ENCODE measurements at regions not wholly inside any gene's neighbourhood (a gene's known extent, or its start where the extent isn't known, plus 50 kb on each side); places are given as distances from the start of the nearest gene placed in this dataset.

DNA sequence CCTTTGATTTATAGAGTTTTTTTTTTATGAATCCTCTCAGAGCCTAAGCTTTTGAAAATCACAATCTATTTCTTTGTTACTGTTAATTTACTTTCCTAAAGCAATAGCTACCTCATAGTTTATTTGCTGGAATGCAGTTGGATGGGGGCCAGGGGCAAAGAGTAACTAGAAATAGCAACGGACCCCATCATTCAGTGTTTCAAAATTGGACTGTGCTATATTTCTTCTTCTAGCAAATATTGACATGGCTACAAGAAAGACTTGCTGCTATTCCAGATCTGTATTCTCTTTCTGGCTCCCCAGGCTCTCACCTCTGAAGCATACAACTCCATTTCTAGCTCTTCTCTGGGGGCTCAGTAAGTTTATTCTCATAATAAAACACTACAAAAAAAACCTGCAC is 661.6 kb upstream of the NRG3 start:
- H3K79me2 ChIP-seq (ENCODE audit: insufficient read depth) = no peaks in the 10 kb centered on the region
- H3K27ac ChIP-seq (ENCODE audit: low read depth in 2 of 2, low read length in 1 of 2) = no peak overlapping the region
- no peaks in the 10 kb centered on the region for H3K27me3 ChIP-seq (ENCODE audit: insufficient read depth)
- H2AFZ ChIP-seq (ENCODE audit: low read depth) = no peak overlapping the region
- WGBS (ENCODE audit: low lambda C conversion rate) = 5% methylated on average over 1 of the region's 1 CpG
- H3K4me3 ChIP-seq (ENCODE audit: low read depth in 2 of 2, low read length in 1 of 2) = no peak overlapping the region
- no peak overlapping the region for H3K4me2 ChIP-seq
- no peaks in the 10 kb centered on the region for H3F3A ChIP-seq (replicated peaks; ENCODE audit: insufficient read depth)
- H3K9ac ChIP-seq = no peak overlapping the region
- H3K9me3 ChIP-seq = 0 out of 2 replicates have a peak, but pooled peaks cover 2% of the 10 kb centered on the region
- DNase-seq = no peak
- H3K9me2 ChIP-seq = no peaks in the 10 kb centered on the region
- H4K20me1 ChIP-seq (ENCODE audit: insufficient read depth) = no peaks in the 10 kb centered on the region
- TF ChIP-seq MXI1 (IDR thresholded peaks at IDR 0.05; ENCODE audit: low read depth, low read length) = no peak
- TF ChIP-seq NRF1 (IDR thresholded peaks at IDR 0.05; ENCODE audit: low read depth, low read length) = no peak
- TF ChIP-seq PBX3 (IDR thresholded peaks at IDR 0.05) = no peak
- no peak for TF ChIP-seq GATA2 (CRISPR knock-in tag; IDR thresholded peaks at IDR 0.05)
- TF ChIP-seq, protein P1, sequence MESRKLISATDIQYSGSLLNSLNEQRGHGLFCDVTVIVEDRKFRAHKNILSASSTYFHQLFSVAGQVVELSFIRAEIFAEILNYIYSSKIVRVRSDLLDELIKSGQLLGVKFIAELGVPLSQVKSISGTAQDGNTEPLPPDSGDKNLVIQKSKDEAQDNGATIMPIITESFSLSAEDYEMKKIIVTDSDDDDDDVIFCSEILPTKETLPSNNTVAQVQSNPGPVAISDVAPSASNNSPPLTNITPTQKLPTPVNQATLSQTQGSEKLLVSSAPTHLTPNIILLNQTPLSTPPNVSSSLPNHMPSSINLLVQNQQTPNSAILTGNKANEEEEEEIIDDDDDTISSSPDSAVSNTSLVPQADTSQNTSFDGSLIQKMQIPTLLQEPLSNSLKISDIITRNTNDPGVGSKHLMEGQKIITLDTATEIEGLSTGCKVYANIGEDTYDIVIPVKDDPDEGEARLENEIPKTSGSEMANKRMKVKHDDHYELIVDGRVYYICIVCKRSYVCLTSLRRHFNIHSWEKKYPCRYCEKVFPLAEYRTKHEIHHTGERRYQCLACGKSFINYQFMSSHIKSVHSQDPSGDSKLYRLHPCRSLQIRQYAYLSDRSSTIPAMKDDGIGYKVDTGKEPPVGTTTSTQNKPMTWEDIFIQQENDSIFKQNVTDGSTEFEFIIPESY (IDR thresholded peaks at IDR 0.05; ENCODE audit: borderline replicate concordance, low read depth) = no peak
- no peak for TF ChIP-seq CTCF (IDR thresholded peaks at IDR 0.05)
- TF ChIP-seq EP300 (IDR thresholded peaks at IDR 0.05; ENCODE audit: borderline replicate concordance in 1 of 2, low read depth in 1 of 2, low read length in 1 of 2) = no peak
- TF ChIP-seq RAD21 (IDR thresholded peaks at IDR 0.05; ENCODE audit: low read length) = no peak
- no peak for TF ChIP-seq TEAD4 (IDR thresholded peaks at IDR 0.05; ENCODE audit: borderline replicate concordance, insufficient read depth)
- TF ChIP-seq RFX5 (IDR thresholded peaks at IDR 0.05; ENCODE audit: low read length) = no peak
- TF ChIP-seq MEF2A (IDR thresholded peaks at IDR 0.05; ENCODE audit: borderline replicate concordance, low read depth) = no peak
- no peak for TF ChIP-seq ELF1 (IDR thresholded peaks at IDR 0.05)
- TF ChIP-seq YY1 (IDR thresholded peaks at IDR 0.05; ENCODE audit: low read depth) = no peak
- TF ChIP-seq NFIC (IDR thresholded peaks at IDR 0.05; ENCODE audit: borderline replicate concordance) = no peak
- no peaks in the 10 kb centered on the region for H3K4me1 ChIP-seq (ENCODE audit: control insufficient read depth in 1 of 2, insufficient read depth in 2 of 2, low read depth in 1 of 2, low read length in 1 of 2)
- ChIA-PET POLR2A (no interaction called here), CTCF (no interaction called here)
- no peaks in the 10 kb centered on the region for H3K36me3 ChIP-seq (replicated peaks in 1 of 2; ENCODE audit: control insufficient read depth in 1 of 2, insufficient read depth in 2 of 2, low read length in 1 of 2)

DNA sequence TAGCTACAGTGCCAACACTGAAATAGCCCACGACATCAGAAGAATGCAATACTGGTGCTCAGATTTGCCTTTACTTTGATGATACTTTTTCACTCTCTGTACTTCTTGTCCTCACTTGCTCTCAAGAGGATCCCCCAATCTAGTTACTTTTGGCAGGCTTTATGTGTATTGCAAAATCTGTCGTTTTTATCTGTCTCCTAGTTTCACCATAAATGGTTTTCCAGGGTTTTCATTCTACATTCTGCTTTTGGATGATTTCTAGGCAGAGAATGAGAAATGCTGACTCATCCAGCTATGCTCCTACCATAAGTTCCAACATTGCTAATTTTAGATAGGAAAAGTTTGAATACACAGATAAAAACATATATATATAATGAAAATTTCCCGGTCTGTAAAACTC is 659.5 kb upstream of the NRG3 start:
- DNase-seq = no peak
- POLR2A ChIA-PET = no interaction called here
- 9% methylated on average over 3 of the region's 3 CpGs for WGBS (ENCODE audit: low lambda C conversion rate)

More for the DNA sequence above, 659.5 kb upstream of the NRG3 start:
- H3K9me3 ChIP-seq = 0 out of 2 replicates have a peak, but pooled peaks cover 4% of the 10 kb centered on the region
- no peak overlapping the region for H3K4me2 ChIP-seq
- no peak overlapping the region for H3K9ac ChIP-seq
- no peaks in the 10 kb centered on the region for H3K9me2 ChIP-seq
- no peaks in the 10 kb centered on the region for H3K27me3 ChIP-seq (ENCODE audit: insufficient read depth)
- H4K20me1 ChIP-seq (ENCODE audit: insufficient read depth) = no peaks in the 10 kb centered on the region
- CTCF ChIA-PET = no interaction called here
- H3K4me1 ChIP-seq (ENCODE audit: control insufficient read depth in 1 of 2, insufficient read depth in 2 of 2, low read depth in 1 of 2, low read length in 1 of 2) = no peaks in the 10 kb centered on the region
- no peak overlapping the region for H3K27ac ChIP-seq (ENCODE audit: low read depth in 2 of 2, low read length in 1 of 2)
- no peak overlapping the region for H3K4me3 ChIP-seq (ENCODE audit: low read depth in 2 of 2, low read length in 1 of 2)
- H3F3A ChIP-seq (replicated peaks; ENCODE audit: insufficient read depth) = no peaks in the 10 kb centered on the region
- no peaks in the 10 kb centered on the region for H3K79me2 ChIP-seq (ENCODE audit: insufficient read depth)
- no peaks in the 10 kb centered on the region for H3K36me3 ChIP-seq (replicated peaks in 1 of 2; ENCODE audit: control insufficient read depth in 1 of 2, insufficient read depth in 2 of 2, low read length in 1 of 2)
- no peak overlapping the region for H2AFZ ChIP-seq (ENCODE audit: low read depth)
- no peak for TF ChIP-seq GATA2 (CRISPR knock-in tag; IDR thresholded peaks at IDR 0.05)
- no peak for TF ChIP-seq TCF12 (IDR thresholded peaks at IDR 0.05)
- no peak for TF ChIP-seq CHD2 (IDR thresholded peaks at IDR 0.05; ENCODE audit: low read length, partially characterized antibody)
- no peak for TF ChIP-seq ELF1 (IDR thresholded peaks at IDR 0.05)
- TF ChIP-seq, protein P2, sequence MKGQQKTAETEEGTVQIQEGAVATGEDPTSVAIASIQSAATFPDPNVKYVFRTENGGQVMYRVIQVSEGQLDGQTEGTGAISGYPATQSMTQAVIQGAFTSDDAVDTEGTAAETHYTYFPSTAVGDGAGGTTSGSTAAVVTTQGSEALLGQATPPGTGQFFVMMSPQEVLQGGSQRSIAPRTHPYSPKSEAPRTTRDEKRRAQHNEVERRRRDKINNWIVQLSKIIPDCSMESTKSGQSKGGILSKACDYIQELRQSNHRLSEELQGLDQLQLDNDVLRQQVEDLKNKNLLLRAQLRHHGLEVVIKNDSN (IDR thresholded peaks at IDR 0.05; ENCODE audit: borderline replicate concordance, low read depth) = no peak
- no peak for TF ChIP-seq FOXM1 (IDR thresholded peaks at IDR 0.05; ENCODE audit: low read depth)
- TF ChIP-seq SMC3 (IDR thresholded peaks at IDR 0.05; ENCODE audit: low read depth, low read length) = no peak
- no peak for TF ChIP-seq FOSL2 (IDR thresholded peaks at IDR 0.05; ENCODE audit: borderline replicate concordance, low read depth)
- no peak for TF ChIP-seq YY1 (IDR thresholded peaks at IDR 0.05; ENCODE audit: low read depth)
- no peak for TF ChIP-seq PBX3 (IDR thresholded peaks at IDR 0.05)
- TF ChIP-seq EP300 (IDR thresholded peaks at IDR 0.05; ENCODE audit: borderline replicate concordance in 1 of 2, low read depth in 1 of 2, low read length in 1 of 2) = no peak
- no peak for TF ChIP-seq EZH2phosphoT487 (IDR thresholded peaks at IDR 0.05; ENCODE audit: borderline replicate concordance, low read depth)
